ENCODE measurements at regions not wholly inside any gene's neighbourhood (a gene's known extent, or its start where the extent isn't known, plus 50 kb on each side); places are given as distances from the start of the nearest gene placed in this dataset.

DNA sequence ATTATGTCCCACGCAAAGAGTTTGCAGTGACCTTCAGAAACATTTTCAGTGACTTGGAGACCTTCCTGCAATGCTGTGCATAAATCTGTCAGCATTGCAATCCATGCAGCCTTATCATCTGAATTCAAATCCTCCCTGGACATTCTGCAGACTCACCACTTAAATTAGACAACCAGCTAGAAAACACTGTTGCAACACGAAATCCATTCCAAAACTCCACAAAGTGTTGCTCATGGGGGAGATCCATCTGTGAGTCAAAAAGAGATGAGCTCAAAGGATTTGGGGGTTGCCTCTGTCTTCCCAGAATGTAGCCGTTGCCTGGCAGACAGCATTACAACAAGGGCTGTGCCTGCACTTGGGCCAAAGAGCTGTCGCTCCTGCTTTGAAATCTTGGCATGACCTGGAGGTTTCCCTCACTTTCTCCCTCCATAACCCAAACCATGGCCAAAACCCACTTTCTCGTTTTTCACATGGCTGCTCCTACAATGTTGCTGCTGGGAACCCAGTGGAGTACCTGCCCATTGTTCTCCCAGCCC is 163.5 kb upstream of the CDYL start:
- TF ChIP-seq, protein P1, sequence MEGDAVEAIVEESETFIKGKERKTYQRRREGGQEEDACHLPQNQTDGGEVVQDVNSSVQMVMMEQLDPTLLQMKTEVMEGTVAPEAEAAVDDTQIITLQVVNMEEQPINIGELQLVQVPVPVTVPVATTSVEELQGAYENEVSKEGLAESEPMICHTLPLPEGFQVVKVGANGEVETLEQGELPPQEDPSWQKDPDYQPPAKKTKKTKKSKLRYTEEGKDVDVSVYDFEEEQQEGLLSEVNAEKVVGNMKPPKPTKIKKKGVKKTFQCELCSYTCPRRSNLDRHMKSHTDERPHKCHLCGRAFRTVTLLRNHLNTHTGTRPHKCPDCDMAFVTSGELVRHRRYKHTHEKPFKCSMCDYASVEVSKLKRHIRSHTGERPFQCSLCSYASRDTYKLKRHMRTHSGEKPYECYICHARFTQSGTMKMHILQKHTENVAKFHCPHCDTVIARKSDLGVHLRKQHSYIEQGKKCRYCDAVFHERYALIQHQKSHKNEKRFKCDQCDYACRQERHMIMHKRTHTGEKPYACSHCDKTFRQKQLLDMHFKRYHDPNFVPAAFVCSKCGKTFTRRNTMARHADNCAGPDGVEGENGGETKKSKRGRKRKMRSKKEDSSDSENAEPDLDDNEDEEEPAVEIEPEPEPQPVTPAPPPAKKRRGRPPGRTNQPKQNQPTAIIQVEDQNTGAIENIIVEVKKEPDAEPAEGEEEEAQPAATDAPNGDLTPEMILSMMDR (IDR thresholded peaks at IDR 0.05 in 8 of 11, conservative IDR thresholded peaks at IDR 0.05 in 3 of 11): no peak
- TF ChIP-seq POLR2A (IDR thresholded peaks at IDR 0.05): no peak

All from spleen (tissue), 7 donors.